ENCODE measurements at regions not wholly inside any gene's neighbourhood (a gene's known extent, or its start where the extent isn't known, plus 50 kb on each side); places are given as distances from the start of the nearest gene placed in this dataset.
"Not testable (repeated sequence)": the region's sequence is repeated elsewhere in the genome, so short reads cannot be mapped to it uniquely, and the experiment has no call there.

- no peak overlapping the region for H3K4me3 Mint-ChIP-seq
- H3K27me3 Mint-ChIP-seq = peaks cover 9% of the 10 kb centered on the region
- H3K9me3 Mint-ChIP-seq (ENCODE audit: low read depth) = no peaks in the 10 kb centered on the region
- no peak overlapping the region for H3K27ac Mint-ChIP-seq
- H3K36me3 Mint-ChIP-seq = no peaks in the 10 kb centered on the region
- no peaks in the 10 kb centered on the region for H3K4me1 Mint-ChIP-seq (ENCODE audit: low read depth)
These were observed 50.0 kb upstream of the ABLIM1 start for GRCh38 chr10:114708084-114708483.

GRCh38 chr10:114708717-114709335, 50.8 kb upstream of the ABLIM1 start:
- H3K4me3 Mint-ChIP-seq = no peak overlapping the region
- H3K27ac Mint-ChIP-seq = no peak overlapping the region
- no peaks in the 10 kb centered on the region for H3K9me3 Mint-ChIP-seq (ENCODE audit: low read depth)
- H3K36me3 Mint-ChIP-seq = no peaks in the 10 kb centered on the region
- H3K27me3 Mint-ChIP-seq = peaks cover 11% of the 10 kb centered on the region
- H3K4me1 Mint-ChIP-seq (ENCODE audit: low read depth) = no peaks in the 10 kb centered on the region

- H3K9me3 Mint-ChIP-seq (ENCODE audit: low read depth) = no peaks in the 10 kb centered on the region
- H3K27ac Mint-ChIP-seq = no peak overlapping the region
- H3K27me3 Mint-ChIP-seq = peaks cover 14% of the 10 kb centered on the region
- H3K4me3 Mint-ChIP-seq = no peak overlapping the region
- no peaks in the 10 kb centered on the region for H3K4me1 Mint-ChIP-seq (ENCODE audit: low read depth)
- H3K36me3 Mint-ChIP-seq = no peaks in the 10 kb centered on the region
These were observed 51.9 kb upstream of the ABLIM1 start for GRCh38 chr10:114709984-114710383.

GRCh38 chr10:114711176-114711868, 53.2 kb upstream of the ABLIM1 start:
- no peak overlapping the region for H3K4me3 Mint-ChIP-seq
- no peak overlapping the region for H3K27ac Mint-ChIP-seq
- H3K4me1 Mint-ChIP-seq (ENCODE audit: low read depth) = no peaks in the 10 kb centered on the region
- H3K27me3 Mint-ChIP-seq = peaks cover 15% of the 10 kb centered on the region
- H3K36me3 Mint-ChIP-seq = no peaks in the 10 kb centered on the region
- H3K9me3 Mint-ChIP-seq (ENCODE audit: low read depth) = no peaks in the 10 kb centered on the region

GRCh38 chr10:114711869-114712250, 53.8 kb upstream of the ABLIM1 start:
- Mint-ChIP-seq H3K4me3 (no peak overlapping the region), H3K9me3 (ENCODE audit: low read depth) (no peaks in the 10 kb centered on the region), H3K4me1 (ENCODE audit: low read depth) (no peaks in the 10 kb centered on the region), H3K27me3 (peaks cover 15% of the 10 kb centered on the region), H3K36me3 (no peaks in the 10 kb centered on the region), H3K27ac (no peak overlapping the region)

GRCh38 chr10:114713525-114714090, 55.5 kb upstream of the ABLIM1 start:
- H3K27me3 Mint-ChIP-seq = peaks cover 15% of the 10 kb centered on the region
- H3K4me1 Mint-ChIP-seq (ENCODE audit: low read depth) = no peaks in the 10 kb centered on the region
- no peaks in the 10 kb centered on the region for H3K9me3 Mint-ChIP-seq (ENCODE audit: low read depth)
- no peak overlapping the region for H3K4me3 Mint-ChIP-seq
- no peaks in the 10 kb centered on the region for H3K36me3 Mint-ChIP-seq
- no peak overlapping the region for H3K27ac Mint-ChIP-seq

- no peaks in the 10 kb centered on the region for H3K36me3 Mint-ChIP-seq
- no peaks in the 10 kb centered on the region for H3K9me3 Mint-ChIP-seq (ENCODE audit: low read depth)
- H3K27me3 Mint-ChIP-seq = peaks cover 15% of the 10 kb centered on the region
- H3K4me3 Mint-ChIP-seq = no peak overlapping the region
- H3K4me1 Mint-ChIP-seq (ENCODE audit: low read depth) = no peaks in the 10 kb centered on the region
- H3K27ac Mint-ChIP-seq = no peak overlapping the region
These were observed 56.2 kb upstream of the ABLIM1 start for GRCh38 chr10:114714281-114714741.

GRCh38 chr10:114715171-114715670, 57.1 kb upstream of the ABLIM1 start:
- no peak overlapping the region for H3K4me3 Mint-ChIP-seq

GRCh38 chr10:114716811-114717404, 58.8 kb upstream of the ABLIM1 start:
- H3K27me3 Mint-ChIP-seq = peaks cover 13% of the 10 kb centered on the region
- H3K27ac Mint-ChIP-seq = no peak overlapping the region
- H3K9me3 Mint-ChIP-seq (ENCODE audit: low read depth) = no peaks in the 10 kb centered on the region
- H3K4me3 Mint-ChIP-seq = no peak overlapping the region
- no peaks in the 10 kb centered on the region for H3K4me1 Mint-ChIP-seq (ENCODE audit: low read depth)
- no peaks in the 10 kb centered on the region for H3K36me3 Mint-ChIP-seq

More at GRCh38 chr10:114715171-114715670, 57.1 kb upstream of the ABLIM1 start:
- no peaks in the 10 kb centered on the region for H3K9me3 Mint-ChIP-seq (ENCODE audit: low read depth)
- H3K4me1 Mint-ChIP-seq (ENCODE audit: low read depth) = no peaks in the 10 kb centered on the region
- H3K27ac Mint-ChIP-seq = no peak overlapping the region
- H3K27me3 Mint-ChIP-seq = peaks cover 15% of the 10 kb centered on the region
- no peaks in the 10 kb centered on the region for H3K36me3 Mint-ChIP-seq

- not testable (repeated sequence) for H3K36me3 Mint-ChIP-seq; H3K27me3 Mint-ChIP-seq; H3K4me1 Mint-ChIP-seq (ENCODE audit: low read depth); H3K4me3 Mint-ChIP-seq; H3K9me3 Mint-ChIP-seq (ENCODE audit: low read depth); H3K27ac Mint-ChIP-seq
These were observed 59.8 kb upstream of the ABLIM1 start for GRCh38 chr10:114717881-114718280.

GRCh38 chr10:114718374-114718773, 60.3 kb upstream of the ABLIM1 start:
- Mint-ChIP-seq H3K4me1 (ENCODE audit: low read depth) (no peaks in the 10 kb centered on the region), H3K27me3 (peaks cover 6% of the 10 kb centered on the region), H3K27ac (no peak overlapping the region), H3K36me3 (no peaks in the 10 kb centered on the region), H3K9me3 (ENCODE audit: low read depth) (no peaks in the 10 kb centered on the region), H3K4me3 (no peak overlapping the region)

GRCh38 chr10:114719311-114719710, 61.2 kb upstream of the ABLIM1 start:
- Mint-ChIP-seq H3K4me3 (no peak overlapping the region), H3K4me1 (ENCODE audit: low read depth) (no peaks in the 10 kb centered on the region), H3K36me3 (no peaks in the 10 kb centered on the region), H3K27ac (no peak overlapping the region), H3K27me3 (peaks cover 1% of the 10 kb centered on the region), H3K9me3 (ENCODE audit: low read depth) (no peaks in the 10 kb centered on the region)

GRCh38 chr10:114720023-114720422, 61.9 kb upstream of the ABLIM1 start:
- not testable (repeated sequence) for H3K27ac Mint-ChIP-seq; H3K27me3 Mint-ChIP-seq; H3K4me1 Mint-ChIP-seq (ENCODE audit: low read depth); H3K9me3 Mint-ChIP-seq (ENCODE audit: low read depth); H3K36me3 Mint-ChIP-seq; H3K4me3 Mint-ChIP-seq

- H3K27ac Mint-ChIP-seq = no peak overlapping the region
- no peak overlapping the region for H3K4me3 Mint-ChIP-seq
- H3K9me3 Mint-ChIP-seq (ENCODE audit: low read depth) = no peaks in the 10 kb centered on the region
- no peaks in the 10 kb centered on the region for H3K27me3 Mint-ChIP-seq
- no peaks in the 10 kb centered on the region for H3K36me3 Mint-ChIP-seq
- no peaks in the 10 kb centered on the region for H3K4me1 Mint-ChIP-seq (ENCODE audit: low read depth)
These were observed 62.7 kb upstream of the ABLIM1 start for GRCh38 chr10:114720685-114721278.

GRCh38 chr10:114722136-114722535, 64.1 kb upstream of the ABLIM1 start:
- not testable (repeated sequence) for H3K9me3 Mint-ChIP-seq (ENCODE audit: low read depth); H3K4me3 Mint-ChIP-seq; H3K27ac Mint-ChIP-seq; H3K4me1 Mint-ChIP-seq (ENCODE audit: low read depth); H3K27me3 Mint-ChIP-seq; H3K36me3 Mint-ChIP-seq
